GM12864 (cell line): ENCODE measurements at regions not wholly inside any gene's neighbourhood (a gene's known extent, or its start where the extent isn't known, plus 50 kb on each side); places are given as distances from the start of the nearest gene placed in this dataset.

Experiments
- DNase-seq: peaks from one replicate; pipeline ENCODE4 v3.0.0-alpha.2; 2011; ENCODE audit warnings: low read depth
- H3K4me3 ChIP-seq: 2 replicates; pipeline ENCODE4 v1.5.1; 2011; ENCODE audit warnings: mild to moderate bottlenecking, low read depth, low read length, control low read depth
- CTCF ChIP-seq: IDR thresholded peaks from 2 replicates; pipeline ENCODE4 v1.5.1; 2011; ENCODE audit warnings: low read depth, mild to moderate bottlenecking, moderate library complexity, low read length, control low read depth, inconsistent platforms; ENCODE audit errors: missing control alignments

GRCh38 chr20:12790859-12791258, 217.9 kb upstream of the SPTLC3 start:
- H3K4me3 ChIP-seq: no peak overlapping the region
- no peak for DNase-seq
- no peak for TF ChIP-seq CTCF

- DNase-seq: no peak
- TF ChIP-seq CTCF: no peak
- H3K4me3 ChIP-seq: no peak overlapping the region
These were observed 210.5 kb upstream of the SPTLC3 start for GRCh38 chr20:12798286-12798685.

- TF ChIP-seq CTCF: no peak
- no peak overlapping the region for H3K4me3 ChIP-seq
- no peak for DNase-seq
These were observed 200.7 kb upstream of the SPTLC3 start for GRCh38 chr20:12808006-12808567.

GRCh38 chr20:12815231-12815768, 193.5 kb upstream of the SPTLC3 start:
- no peak for DNase-seq
- no peak for TF ChIP-seq CTCF
- H3K4me3 ChIP-seq: no peak overlapping the region

GRCh38 chr20:12815778-12816408, 192.9 kb upstream of the SPTLC3 start:
- no peak for TF ChIP-seq CTCF

GRCh38 chr20:12821249-12821648, 187.5 kb upstream of the SPTLC3 start:
- no peak overlapping the region for H3K4me3 ChIP-seq
- TF ChIP-seq CTCF: no peak
- DNase-seq: no peak

More at GRCh38 chr20:12815778-12816408, 192.9 kb upstream of the SPTLC3 start:
- DNase-seq: no peak
- no peak overlapping the region for H3K4me3 ChIP-seq

- no peak overlapping the region for H3K4me3 ChIP-seq
- DNase-seq: no peak
- TF ChIP-seq CTCF: no peak
These were observed 185.0 kb upstream of the SPTLC3 start for GRCh38 chr20:12823734-12824133.
